Endodermal cell (in vitro differentiated cells): ENCODE measurements at regions not wholly inside any gene's neighbourhood (a gene's known extent, or its start where the extent isn't known, plus 50 kb on each side); places are given as distances from the start of the nearest gene placed in this dataset.

Experiments used
- DNase-seq: peaks from one replicate; pipeline ENCODE4 v3.0.0-alpha.2; 2017
- H3K27ac ChIP-seq: 2 replicates; pipeline ENCODE4 v1.5.1; 2013; ENCODE audit warnings: mild to moderate bottlenecking, low read depth, low read length, moderate library complexity
- H3K27me3 ChIP-seq: 2 replicates; pipeline ENCODE4 v1.6.1; 2013; ENCODE audit warnings: mild to moderate bottlenecking, low read length, moderate library complexity; ENCODE audit not compliant: insufficient read depth, control insufficient read depth, poor library complexity, severe bottlenecking
- H3K36me3 ChIP-seq: 2 replicates; pipeline ENCODE4 v1.7.0; 2013; ENCODE audit warnings: mild to moderate bottlenecking, low read length, moderate library complexity; ENCODE audit not compliant: control insufficient read depth, insufficient read depth
- H3K4me1 ChIP-seq: one replicate; pipeline ENCODE4 v1.7.0; 2013; ENCODE audit warnings: low read length; ENCODE audit not compliant: control insufficient read depth, insufficient read depth
- H3K4me3 ChIP-seq: 2 replicates; pipeline ENCODE4 v1.5.1; 2013; ENCODE audit warnings: mild to moderate bottlenecking, low read length, moderate library complexity
- H3K9ac ChIP-seq: 2 replicates; pipeline ENCODE4 v1.6.1; 2013; ENCODE audit warnings: mild to moderate bottlenecking, low read length, moderate library complexity; ENCODE audit not compliant: poor library complexity, severe bottlenecking; ENCODE audit errors: extremely low read depth
- H3K9me3 ChIP-seq: 2 replicates; pipeline ENCODE4 v1.6.1; 2013; ENCODE audit warnings: mild to moderate bottlenecking, low read length, moderate library complexity; ENCODE audit not compliant: control insufficient read depth
- H3K27ac Mint-ChIP-seq: 2 replicates; pipeline ENCODE4 v1.8.0; 2020; ENCODE audit warnings: mixed read lengths
- H3K27me3 Mint-ChIP-seq: 2 replicates; pipeline ENCODE4 v1.8.0; 2021; ENCODE audit warnings: mild to moderate bottlenecking, mixed read lengths; ENCODE audit not compliant: insufficient read depth
- H3K36me3 Mint-ChIP-seq: 2 replicates; pipeline ENCODE4 v1.8.0; 2020; ENCODE audit warnings: low read depth, mixed read lengths
- H3K4me1 Mint-ChIP-seq: 2 replicates; pipeline ENCODE4 v1.8.0; 2020; ENCODE audit warnings: mixed read lengths
- H3K4me3 Mint-ChIP-seq: 2 replicates; pipeline ENCODE4 v1.8.0; 2020; ENCODE audit warnings: mild to moderate bottlenecking, moderate library complexity, mixed read lengths
- H3K9me3 Mint-ChIP-seq: 2 replicates; pipeline ENCODE4 v1.8.0; 2020; ENCODE audit warnings: mild to moderate bottlenecking, mixed read lengths
- WGBS, 2 experiments: methylation state at CpG; one replicate each; pipeline versions ENCODE4 v1.1.5 to v1.1.7; 2013; ENCODE audit warnings: missing lambda C conversion rate in 2 of 2, mixed read lengths in 1 of 2; ENCODE audit not compliant: insufficient coverage in 1 of 2, insufficient read length in 1 of 2; 5-methylcytosine and 5-hydroxymethylcytosine counted together
- TF ChIP-seq, protein P1 (sequence below): fragments of 200-600 bp; sonication (generic); conservative IDR thresholded peaks from 2 replicates; pipeline ENCODE4 v1.5.0; 2021; ENCODE audit warnings: antibody characterized with exemption, mild to moderate bottlenecking

GRCh38 chr1:191904991-191905390, 253.3 kb upstream of the RGS18 start:
- Mint-ChIP-seq H3K36me3 (peaks cover 8% of the 10 kb centered on the region), H3K27me3 (no peaks in the 10 kb centered on the region), H3K27ac (no peak overlapping the region), H3K4me3 (no peak overlapping the region), H3K4me1 (peaks cover 5% of the 10 kb centered on the region), H3K9me3 (peaks cover 21% of the 10 kb centered on the region)
- Histone ChIP-seq H3K9ac (no peak overlapping the region), H3K4me1 (no peaks in the 10 kb centered on the region), H3K27me3 (no peaks in the 10 kb centered on the region), H3K36me3 (no peaks in the 10 kb centered on the region), H3K9me3 (peaks cover 14% of the 10 kb centered on the region), H3K4me3 (no peak overlapping the region), H3K27ac (no peak overlapping the region)
- no peak for DNase-seq
- TF ChIP-seq, protein P1, sequence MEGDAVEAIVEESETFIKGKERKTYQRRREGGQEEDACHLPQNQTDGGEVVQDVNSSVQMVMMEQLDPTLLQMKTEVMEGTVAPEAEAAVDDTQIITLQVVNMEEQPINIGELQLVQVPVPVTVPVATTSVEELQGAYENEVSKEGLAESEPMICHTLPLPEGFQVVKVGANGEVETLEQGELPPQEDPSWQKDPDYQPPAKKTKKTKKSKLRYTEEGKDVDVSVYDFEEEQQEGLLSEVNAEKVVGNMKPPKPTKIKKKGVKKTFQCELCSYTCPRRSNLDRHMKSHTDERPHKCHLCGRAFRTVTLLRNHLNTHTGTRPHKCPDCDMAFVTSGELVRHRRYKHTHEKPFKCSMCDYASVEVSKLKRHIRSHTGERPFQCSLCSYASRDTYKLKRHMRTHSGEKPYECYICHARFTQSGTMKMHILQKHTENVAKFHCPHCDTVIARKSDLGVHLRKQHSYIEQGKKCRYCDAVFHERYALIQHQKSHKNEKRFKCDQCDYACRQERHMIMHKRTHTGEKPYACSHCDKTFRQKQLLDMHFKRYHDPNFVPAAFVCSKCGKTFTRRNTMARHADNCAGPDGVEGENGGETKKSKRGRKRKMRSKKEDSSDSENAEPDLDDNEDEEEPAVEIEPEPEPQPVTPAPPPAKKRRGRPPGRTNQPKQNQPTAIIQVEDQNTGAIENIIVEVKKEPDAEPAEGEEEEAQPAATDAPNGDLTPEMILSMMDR = no peak

DNA sequence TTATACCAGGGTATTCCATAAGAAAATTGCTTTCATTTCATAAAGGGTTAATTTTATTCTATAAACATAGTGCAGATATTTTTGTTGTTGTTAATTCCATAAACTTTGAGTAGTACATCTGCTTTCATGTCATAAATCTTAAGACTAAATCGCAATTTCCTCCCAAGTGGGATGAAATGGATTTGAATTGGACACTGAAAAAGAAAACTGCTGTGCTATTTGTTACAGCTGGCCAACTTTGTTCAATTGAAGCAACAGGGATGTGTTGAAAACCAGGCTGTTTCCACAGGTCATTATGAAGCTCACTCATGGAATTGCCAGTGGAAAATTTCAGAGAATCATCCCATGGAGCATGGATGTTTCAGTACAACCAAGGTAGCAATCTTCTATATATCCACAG, 252.5 kb upstream of the RGS18 start:
- no peaks in the 10 kb centered on the region for H3K36me3 ChIP-seq
- DNase-seq = no peak
- no peaks in the 10 kb centered on the region for H3K4me1 ChIP-seq
- Mint-ChIP-seq H3K27me3 (no peaks in the 10 kb centered on the region), H3K9me3 (peaks cover 21% of the 10 kb centered on the region), H3K27ac (no peak overlapping the region), H3K4me1 (peaks cover 5% of the 10 kb centered on the region), H3K4me3 (no peak overlapping the region), H3K36me3 (peaks cover 8% of the 10 kb centered on the region)
- H3K9ac ChIP-seq = no peak overlapping the region
- H3K27me3 ChIP-seq = no peaks in the 10 kb centered on the region
- TF ChIP-seq, protein P1 = no peak
- no peak overlapping the region for H3K27ac ChIP-seq
- H3K4me3 ChIP-seq = no peak overlapping the region
- H3K9me3 ChIP-seq = peaks cover 15% of the 10 kb centered on the region
- WGBS, 2 experiments = 80 to 97% methylated on average over 1 of the region's 1 CpG

- no peak for DNase-seq
- H3K27me3 Mint-ChIP-seq = no peaks in the 10 kb centered on the region
- peaks cover 21% of the 10 kb centered on the region for H3K9me3 ChIP-seq
- H3K27ac ChIP-seq = no peak overlapping the region
- no peak overlapping the region for H3K27ac Mint-ChIP-seq
- H3K4me3 Mint-ChIP-seq = no peak overlapping the region
- peaks cover 21% of the 10 kb centered on the region for H3K9me3 Mint-ChIP-seq
- no peaks in the 10 kb centered on the region for H3K4me1 ChIP-seq
- H3K36me3 ChIP-seq = no peaks in the 10 kb centered on the region
- H3K9ac ChIP-seq = no peak overlapping the region
- peaks cover 5% of the 10 kb centered on the region for H3K4me1 Mint-ChIP-seq
- H3K4me3 ChIP-seq = no peak overlapping the region
- no peaks in the 10 kb centered on the region for H3K27me3 ChIP-seq
- H3K36me3 Mint-ChIP-seq = peaks cover 8% of the 10 kb centered on the region
- 86% methylated on average over 2 of the region's 2 CpGs; no CpG with 5 or more reads in 1 of the 2 experiments for WGBS, 2 experiments
- TF ChIP-seq, protein P1 = no peak
These were observed 251.1 kb upstream of the RGS18 start for GRCh38 chr1:191907121-191907520.
